ENCODE measurements at regions not wholly inside any gene's neighbourhood (a gene's known extent, or its start where the extent isn't known, plus 50 kb on each side); places are given as distances from the start of the nearest gene placed in this dataset.

DNA sequence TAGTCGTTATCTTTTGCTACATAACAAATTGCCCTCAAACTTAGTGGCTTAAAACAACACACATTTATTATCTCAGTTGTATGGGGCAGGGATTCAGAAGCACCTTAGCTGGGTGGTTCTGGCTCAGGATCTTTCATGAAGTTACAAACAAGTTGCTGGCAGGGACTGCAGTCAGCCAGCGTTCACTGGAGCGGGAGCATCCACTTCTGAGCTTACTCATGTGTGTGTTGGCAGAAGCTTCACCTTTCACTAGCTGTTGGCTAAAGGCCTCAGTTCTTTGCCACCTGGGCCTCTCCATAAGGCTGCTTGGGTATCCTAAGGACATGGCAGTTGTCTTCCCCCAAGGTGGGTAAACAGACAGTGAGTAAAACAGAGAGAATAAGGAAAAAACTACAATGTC, 365.7 kb downstream of the RPS29 start:
- H3K9me3 ChIP-seq (ENCODE audit: control insufficient read depth, insufficient read depth, low read depth, low read length) = no peaks in the 10 kb centered on the region
- H3K27ac ChIP-seq (ENCODE audit: extremely low read depth, low read depth, low read length) = no peak overlapping the region
- H3K4me1 ChIP-seq (ENCODE audit: control insufficient read depth, insufficient read depth, low read length) = no peaks in the 10 kb centered on the region
- no peaks in the 10 kb centered on the region for H3K36me3 ChIP-seq (ENCODE audit: control insufficient read depth in 2 of 2, insufficient read depth in 1 of 2, low read length in 2 of 2)
- ChIA-PET POLR2A (no interaction called here), CTCF (no interaction called here)
- TF ChIP-seq HOXC10 (CRISPR knock-in tag; IDR thresholded peaks at IDR 0.05) (no peak), SALL2 (tag by site-specific recombination; IDR thresholded peaks at IDR 0.05; ENCODE audit: borderline replicate concordance) (no peak), ZFP41 (tag by site-specific recombination; IDR thresholded peaks at IDR 0.05; ENCODE audit: borderline replicate concordance) (no peak)
- TF ChIP-seq, protein P1, sequence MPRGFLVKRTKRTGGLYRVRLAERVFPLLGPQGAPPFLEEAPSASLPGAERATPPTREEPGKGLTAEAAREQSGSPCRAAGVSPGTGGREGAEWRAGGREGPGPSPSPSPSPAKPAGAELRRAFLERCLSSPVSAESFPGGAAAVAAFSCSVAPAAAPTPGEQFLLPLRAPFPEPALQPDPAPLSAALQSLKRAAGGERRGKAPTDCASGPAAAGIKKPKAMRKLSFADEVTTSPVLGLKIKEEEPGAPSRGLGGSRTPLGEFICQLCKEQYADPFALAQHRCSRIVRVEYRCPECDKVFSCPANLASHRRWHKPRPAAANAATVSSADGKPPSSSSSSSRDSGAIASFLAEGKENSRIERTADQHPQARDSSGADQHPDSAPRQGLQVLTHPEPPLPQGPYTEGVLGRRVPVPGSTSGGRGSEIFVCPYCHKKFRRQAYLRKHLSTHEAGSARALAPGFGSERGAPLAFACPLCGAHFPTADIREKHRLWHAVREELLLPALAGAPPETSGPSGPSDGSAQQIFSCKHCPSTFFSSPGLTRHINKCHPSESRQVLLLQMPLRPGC (tag by site-specific recombination; IDR thresholded peaks at IDR 0.05) = no peak
- TF ChIP-seq, protein P2, sequence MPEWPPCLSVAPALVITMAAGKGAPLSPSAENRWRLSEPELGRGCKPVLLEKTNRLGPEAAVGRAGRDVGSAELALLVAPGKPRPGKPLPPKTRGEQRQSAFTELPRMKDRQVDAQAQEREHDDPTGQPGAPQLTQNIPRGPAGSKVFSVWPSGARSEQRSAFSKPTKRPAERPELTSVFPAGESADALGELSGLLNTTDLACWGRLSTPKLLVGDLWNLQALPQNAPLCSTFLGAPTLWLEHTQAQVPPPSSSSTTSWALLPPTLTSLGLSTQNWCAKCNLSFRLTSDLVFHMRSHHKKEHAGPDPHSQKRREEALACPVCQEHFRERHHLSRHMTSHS (tag by site-specific recombination; IDR thresholded peaks at IDR 0.05) = no peak
- no peak overlapping the region for H3K4me3 ChIP-seq (ENCODE audit: low read depth, low read length)

DNA sequence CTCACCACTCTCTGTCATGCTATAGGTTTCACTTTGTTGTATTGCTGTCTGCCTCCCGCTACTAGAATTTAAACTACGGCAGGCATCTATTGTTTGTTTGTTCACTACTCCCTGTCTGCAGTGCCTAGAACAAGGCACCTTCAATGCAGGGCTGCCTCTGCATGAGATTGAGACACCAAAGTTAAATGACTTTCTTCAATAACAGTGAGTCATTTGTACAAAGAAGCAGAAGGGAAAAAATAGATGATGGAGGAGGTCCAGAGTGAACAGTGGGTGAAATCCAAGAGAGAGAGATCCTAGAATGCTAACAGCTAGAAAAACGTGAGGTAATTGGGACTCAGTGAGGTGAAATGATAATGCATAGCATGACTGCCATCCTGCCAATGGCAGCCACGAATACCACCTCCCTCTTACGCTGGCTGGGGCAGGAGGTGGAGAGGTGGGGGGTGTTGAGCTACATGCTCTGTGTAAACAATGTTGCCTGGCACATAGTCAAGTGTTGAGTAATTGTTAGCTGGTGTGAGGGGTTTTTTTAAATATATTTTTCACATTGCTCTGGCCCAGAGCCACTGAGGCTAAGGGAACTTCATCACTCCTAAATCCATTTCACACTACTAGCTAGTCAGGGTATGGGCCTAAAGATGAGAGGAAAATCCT, 367.6 kb downstream of the RPS29 start:
- ChIA-PET POLR2A (no interaction called here), CTCF (no interaction called here)
- Histone ChIP-seq H3K36me3 (ENCODE audit: control insufficient read depth in 2 of 2, insufficient read depth in 1 of 2, low read length in 2 of 2) (no peaks in the 10 kb centered on the region), H3K4me1 (ENCODE audit: control insufficient read depth, insufficient read depth, low read length) (no peaks in the 10 kb centered on the region), H3K27ac (ENCODE audit: extremely low read depth, low read depth, low read length) (no peak overlapping the region), H3K4me3 (ENCODE audit: low read depth, low read length) (no peak overlapping the region), H3K9me3 (ENCODE audit: control insufficient read depth, insufficient read depth, low read depth, low read length) (no peaks in the 10 kb centered on the region)
- TF ChIP-seq ZNF530 (tag by site-specific recombination; IDR thresholded peaks at IDR 0.05; ENCODE audit: low read depth) (no peak), ZBTB7A (tag by site-specific recombination; IDR thresholded peaks at IDR 0.05; ENCODE audit: low read depth) (no peak), ZFP41 (tag by site-specific recombination; IDR thresholded peaks at IDR 0.05; ENCODE audit: borderline replicate concordance) (no peak), ZNF670 (tag by site-specific recombination; IDR thresholded peaks at IDR 0.05; ENCODE audit: low read depth) (no peak), ZNF624 (tag by site-specific recombination; IDR thresholded peaks at IDR 0.05) (no peak), ZNF423 (tag by site-specific recombination; IDR thresholded peaks at IDR 0.05) (no peak), ZNF121 (tag by site-specific recombination; IDR thresholded peaks at IDR 0.05) (no peak), SP7 (tag by site-specific recombination; IDR thresholded peaks at IDR 0.05) (no peak), ZBTB48 (tag by site-specific recombination; IDR thresholded peaks at IDR 0.05) (no peak), ZNF555 (tag by site-specific recombination; conservative IDR thresholded peaks at IDR 0.05) (no peak)
- TF ChIP-seq, protein P3, sequence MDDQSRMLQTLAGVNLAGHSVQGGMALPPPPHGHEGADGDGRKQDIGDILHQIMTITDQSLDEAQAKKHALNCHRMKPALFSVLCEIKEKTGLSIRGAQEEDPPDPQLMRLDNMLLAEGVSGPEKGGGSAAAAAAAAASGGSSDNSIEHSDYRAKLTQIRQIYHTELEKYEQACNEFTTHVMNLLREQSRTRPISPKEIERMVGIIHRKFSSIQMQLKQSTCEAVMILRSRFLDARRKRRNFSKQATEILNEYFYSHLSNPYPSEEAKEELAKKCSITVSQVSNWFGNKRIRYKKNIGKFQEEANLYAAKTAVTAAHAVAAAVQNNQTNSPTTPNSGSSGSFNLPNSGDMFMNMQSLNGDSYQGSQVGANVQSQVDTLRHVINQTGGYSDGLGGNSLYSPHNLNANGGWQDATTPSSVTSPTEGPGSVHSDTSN (CRISPR knock-in tag; IDR thresholded peaks at IDR 0.05) = no peak
- TF ChIP-seq, protein P4, sequence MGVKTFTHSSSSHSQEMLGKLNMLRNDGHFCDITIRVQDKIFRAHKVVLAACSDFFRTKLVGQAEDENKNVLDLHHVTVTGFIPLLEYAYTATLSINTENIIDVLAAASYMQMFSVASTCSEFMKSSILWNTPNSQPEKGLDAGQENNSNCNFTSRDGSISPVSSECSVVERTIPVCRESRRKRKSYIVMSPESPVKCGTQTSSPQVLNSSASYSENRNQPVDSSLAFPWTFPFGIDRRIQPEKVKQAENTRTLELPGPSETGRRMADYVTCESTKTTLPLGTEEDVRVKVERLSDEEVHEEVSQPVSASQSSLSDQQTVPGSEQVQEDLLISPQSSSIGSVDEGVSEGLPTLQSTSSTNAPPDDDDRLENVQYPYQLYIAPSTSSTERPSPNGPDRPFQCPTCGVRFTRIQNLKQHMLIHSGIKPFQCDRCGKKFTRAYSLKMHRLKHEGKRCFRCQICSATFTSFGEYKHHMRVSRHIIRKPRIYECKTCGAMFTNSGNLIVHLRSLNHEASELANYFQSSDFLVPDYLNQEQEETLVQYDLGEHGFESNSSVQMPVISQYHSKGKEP (tag by site-specific recombination; IDR thresholded peaks at IDR 0.05) = no peak

DNA sequence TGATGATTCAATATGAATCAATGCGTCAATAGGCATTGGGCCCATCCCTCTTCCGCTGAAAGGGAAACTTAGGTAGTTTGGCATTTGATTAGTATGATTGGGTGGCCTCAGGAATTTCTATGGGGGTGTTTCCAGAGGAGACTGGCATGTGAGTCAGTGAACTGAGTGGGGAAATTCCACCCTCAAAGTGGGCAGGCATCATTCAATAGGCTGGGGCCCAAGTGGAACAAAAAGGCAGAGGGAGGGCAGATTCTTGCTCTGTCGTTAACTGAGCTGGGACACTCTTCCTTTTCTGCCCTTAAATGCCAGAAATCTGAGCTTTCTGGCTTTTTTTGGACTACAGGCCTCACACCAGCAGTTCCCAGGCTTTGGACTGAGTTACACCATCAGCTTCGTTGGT, 373.5 kb downstream of the RPS29 start:
- CTCF ChIA-PET = interaction anchor here (0.8 kb wide), 1 partner anchor 1295 kb away, joined by 4 read pairs; no protein-coding TSS in a partner anchor
- H3K27ac ChIP-seq (ENCODE audit: extremely low read depth, low read depth, low read length) = no peak overlapping the region
- TF ChIP-seq ZNF658 (tag by site-specific recombination; IDR thresholded peaks at IDR 0.05) (no peak), ZNF391 (tag by site-specific recombination; IDR thresholded peaks at IDR 0.05; ENCODE audit: borderline replicate concordance, low read depth) (no peak), ZNF112 (tag by site-specific recombination; IDR thresholded peaks at IDR 0.05) (no peak), GFI1B (tag by site-specific recombination; IDR thresholded peaks at IDR 0.05) (no peak), ZNF121 (tag by site-specific recombination; IDR thresholded peaks at IDR 0.05) (no peak), ZNF433 (tag by site-specific recombination; IDR thresholded peaks at IDR 0.05; ENCODE audit: low read depth) (no peak), KLF7 (tag by site-specific recombination; IDR thresholded peaks at IDR 0.05; ENCODE audit: borderline replicate concordance) (no peak)
- TF ChIP-seq, protein P5, sequence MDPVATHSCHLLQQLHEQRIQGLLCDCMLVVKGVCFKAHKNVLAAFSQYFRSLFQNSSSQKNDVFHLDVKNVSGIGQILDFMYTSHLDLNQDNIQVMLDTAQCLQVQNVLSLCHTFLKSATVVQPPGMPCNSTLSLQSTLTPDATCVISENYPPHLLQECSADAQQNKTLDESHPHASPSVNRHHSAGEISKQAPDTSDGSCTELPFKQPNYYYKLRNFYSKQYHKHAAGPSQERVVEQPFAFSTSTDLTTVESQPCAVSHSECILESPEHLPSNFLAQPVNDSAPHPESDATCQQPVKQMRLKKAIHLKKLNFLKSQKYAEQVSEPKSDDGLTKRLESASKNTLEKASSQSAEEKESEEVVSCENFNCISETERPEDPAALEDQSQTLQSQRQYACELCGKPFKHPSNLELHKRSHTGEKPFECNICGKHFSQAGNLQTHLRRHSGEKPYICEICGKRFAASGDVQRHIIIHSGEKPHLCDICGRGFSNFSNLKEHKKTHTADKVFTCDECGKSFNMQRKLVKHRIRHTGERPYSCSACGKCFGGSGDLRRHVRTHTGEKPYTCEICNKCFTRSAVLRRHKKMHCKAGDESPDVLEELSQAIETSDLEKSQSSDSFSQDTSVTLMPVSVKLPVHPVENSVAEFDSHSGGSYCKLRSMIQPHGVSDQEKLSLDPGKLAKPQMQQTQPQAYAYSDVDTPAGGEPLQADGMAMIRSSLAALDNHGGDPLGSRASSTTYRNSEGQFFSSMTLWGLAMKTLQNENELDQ (tag by site-specific recombination; IDR thresholded peaks at IDR 0.05; ENCODE audit: low read depth) = no peak

More for the DNA sequence above, 373.5 kb downstream of the RPS29 start:
- H3K4me1 ChIP-seq (ENCODE audit: control insufficient read depth, insufficient read depth, low read length) = no peaks in the 10 kb centered on the region
- POLR2A ChIA-PET = no interaction called here
- H3K36me3 ChIP-seq (ENCODE audit: control insufficient read depth in 2 of 2, insufficient read depth in 1 of 2, low read length in 2 of 2) = no peaks in the 10 kb centered on the region
- H3K9me3 ChIP-seq (ENCODE audit: control insufficient read depth, insufficient read depth, low read depth, low read length) = no peaks in the 10 kb centered on the region
- no peak overlapping the region for H3K4me3 ChIP-seq (ENCODE audit: low read depth, low read length)
